Stimulated activated CD4-positive, alpha-beta T cell treated with anti-CD3 and anti-CD28 coated beads, TNF-alpha, amount 100 ng/mL, for 24 hours (primary cell): ENCODE measurements at regions not wholly inside any gene's neighbourhood (a gene's known extent, or its start where the extent isn't known, plus 50 kb on each side); places are given as distances from the start of the nearest gene placed in this dataset.
A peak's percentile ranks its signal among the peaks of the same experiment; 100 is the strongest.
"Not testable (repeated sequence)": the region's sequence is repeated elsewhere in the genome, so short reads cannot be mapped to it uniquely, and the experiment has no call there.

Experiments used
- DNase-seq, 3 experiments: peaks; one replicate each; pipeline ENCODE4 v3.0.0-alpha.2; 2020; ENCODE audit warnings: low read depth in 3 of 3

GRCh38 chr9:91021656-91022055 is 220.0 kb downstream of the SYK start:
- DNase-seq = not testable (repeated sequence)

GRCh38 chr9:91023741-91024140 is 222.1 kb downstream of the SYK start:
- no peak for DNase-seq

- DNase-seq = no peak
These were observed 223.2 kb downstream of the SYK start for GRCh38 chr9:91024841-91025240.

GRCh38 chr9:91025856-91026255 is 224.2 kb downstream of the SYK start:
- no peak for DNase-seq

GRCh38 chr9:91026266-91026665 is 224.6 kb downstream of the SYK start:
- no peak for DNase-seq

- no peak for DNase-seq
These were observed 225.4 kb downstream of the SYK start for GRCh38 chr9:91027005-91027404.

GRCh38 chr9:91028166-91028827 is 226.7 kb downstream of the SYK start:
- no peak for DNase-seq

- DNase-seq = no peak
These were observed 228.2 kb downstream of the SYK start for GRCh38 chr9:91029650-91030361.

GRCh38 chr9:91032121-91032531 is 230.5 kb downstream of the SYK start:
- no peak for DNase-seq

GRCh38 chr9:91033270-91033669 is 231.7 kb downstream of the SYK start:
- DNase-seq = no peak

- DNase-seq = peak; percentile 53 to 76 (median 63)
These were observed 232.2 kb downstream of the SYK start for GRCh38 chr9:91033797-91034196.

- no peak for DNase-seq
These were observed 232.9 kb downstream of the SYK start for GRCh38 chr9:91034521-91034920.

GRCh38 chr9:91034976-91035824 is 233.6 kb downstream of the SYK start:
- DNase-seq = no peak

GRCh38 chr9:91035825-91036208 is 234.2 kb downstream of the SYK start:
- DNase-seq = no peak

GRCh38 chr9:91036356-91036755 is 234.7 kb downstream of the SYK start:
- DNase-seq = no peak

GRCh38 chr9:91036826-91037510 is 235.3 kb downstream of the SYK start:
- DNase-seq = peak; percentile 27 to 75 (median 58)

- no peak for DNase-seq
These were observed 236.2 kb downstream of the SYK start for GRCh38 chr9:91037511-91038482.

GRCh38 chr9:91038483-91039124 is 237.0 kb downstream of the SYK start:
- no peak for DNase-seq

- DNase-seq = no peak
These were observed 237.7 kb downstream of the SYK start for GRCh38 chr9:91039125-91039834.

GRCh38 chr9:91039835-91040140 is 238.2 kb downstream of the SYK start:
- DNase-seq = no peak
